IMR-90 (cell line): ENCODE measurements at regions not wholly inside any gene's neighbourhood (a gene's known extent, or its start where the extent isn't known, plus 50 kb on each side); places are given as distances from the start of the nearest gene placed in this dataset.

Experiments
- ATAC-seq: fragments of 200-7000 bp; cut with Tn5 transposase; 2 replicates; pipeline ENCODE4 v1.9.1; 2020; ENCODE audit warnings: low read depth, mild to moderate bottlenecking, moderate library complexity
- BruUV-seq: library from RNA; stranded (reverse); fragments of 400-500 nt; replicated peaks from 2 replicates; lab custom pipeline; 2021; lab: Mats Ljungman, UMichigan
- CTCF ChIA-PET: fragments of 300-600 bp; formaldehyde crosslinking; extraction: SDS; loops from one replicate; lab custom pipeline; 2021; ENCODE audit warnings: antibody characterized with exemption; lab: Yijun Ruan, JAX
- POLR2A ChIA-PET: fragments of 300-600 bp; sonication (Branson Sonifier 250); formaldehyde crosslinking; loops from one replicate; lab custom pipeline; 2022; ENCODE audit warnings: antibody characterized with exemption; ENCODE audit not compliant: unreplicated experiment; lab: Charles Lee
- DNase-seq: peaks from one replicate; pipeline ENCODE4 v3.0.0; 2013
- H2AFZ ChIP-seq: replicated peaks from 2 replicates; pipeline ENCODE3; 2013; ENCODE audit warnings: low read length, mild to moderate bottlenecking; ENCODE audit not compliant: poor library complexity
- H2AK5ac ChIP-seq: 2 replicates; pipeline ENCODE4 v1.6.1; 2013; ENCODE audit warnings: low read depth, low read length, inconsistent platforms
- H2AK9ac ChIP-seq: replicated peaks from 2 replicates; pipeline ENCODE3; 2013; ENCODE audit warnings: mild to moderate bottlenecking, low read depth, low read length, moderate library complexity; ENCODE audit not compliant: poor library complexity
- H2BK120ac ChIP-seq: 2 replicates; pipeline ENCODE4 v1.6.1; 2013; ENCODE audit warnings: low read depth, low read length, inconsistent platforms
- H2BK15ac ChIP-seq: 3 replicates; pipeline ENCODE4 v1.6.1; 2013; ENCODE audit warnings: low read depth, low read length, inconsistent platforms
- H2BK20ac ChIP-seq: 2 replicates; pipeline ENCODE4 v1.6.1; 2013; ENCODE audit warnings: low read depth, mild to moderate bottlenecking, inconsistent platforms, low read length, moderate library complexity
- H2BK5ac ChIP-seq: 2 replicates; pipeline ENCODE4 v1.6.1; 2013; ENCODE audit warnings: mild to moderate bottlenecking, low read depth, low read length, inconsistent platforms; ENCODE audit not compliant: poor library complexity, severe bottlenecking
- H3K14ac ChIP-seq: replicated peaks from 2 replicates; pipeline ENCODE4 v1.6.1; 2013; ENCODE audit warnings: low read depth, low read length, inconsistent platforms
- H3K18ac ChIP-seq: 2 replicates; pipeline ENCODE4 v1.6.1; 2013; ENCODE audit warnings: low read depth, low read length, control low read depth
- H3K23ac ChIP-seq: 2 replicates; pipeline ENCODE4 v1.6.1; 2013; ENCODE audit warnings: low read depth, low read length, inconsistent platforms
- H3K27ac ChIP-seq: 2 replicates; pipeline ENCODE4 v1.5.1; 2013; ENCODE audit warnings: mild to moderate bottlenecking, control low read depth, low read length; ENCODE audit not compliant: insufficient read depth
- H3K27me3 ChIP-seq: 2 replicates; pipeline ENCODE4 v1.6.1; 2013; ENCODE audit warnings: low read length; ENCODE audit not compliant: control insufficient read depth, insufficient read depth
- H3K36me3 ChIP-seq: 2 replicates; pipeline ENCODE4 v1.6.1; 2013; ENCODE audit warnings: low read length, mixed read lengths; ENCODE audit not compliant: control insufficient read depth, insufficient read depth
- H3K4ac ChIP-seq: 2 replicates; pipeline ENCODE4 v1.6.1; 2013; ENCODE audit warnings: low read depth, low read length, inconsistent platforms
- H3K4me1 ChIP-seq: 2 replicates; pipeline ENCODE4 v1.6.1; 2013; ENCODE audit warnings: low read length, mixed read lengths; ENCODE audit not compliant: control insufficient read depth, insufficient read depth
- H3K4me2 ChIP-seq: 2 replicates; pipeline ENCODE4 v1.6.1; 2013; ENCODE audit warnings: low read depth, mild to moderate bottlenecking, control low read depth, low read length, moderate library complexity
- H3K4me3 ChIP-seq: 2 replicates; pipeline ENCODE4 v1.5.1; 2013; ENCODE audit warnings: low read depth, mild to moderate bottlenecking, control low read depth, low read length, moderate library complexity; ENCODE audit not compliant: insufficient read depth
- H3K56ac ChIP-seq: 2 replicates; pipeline ENCODE4 v1.6.1; 2013; ENCODE audit warnings: low read length, inconsistent platforms; ENCODE audit not compliant: insufficient read depth; ENCODE audit errors: extremely low read depth
- H3K79me1 ChIP-seq, 2 experiments: 2 replicates each; pipeline ENCODE4 v1.6.1; 2013; ENCODE audit warnings: low read length in 2 of 2, inconsistent platforms in 1 of 2, low read depth in 1 of 2
- H3K9ac ChIP-seq: 2 replicates; pipeline ENCODE4 v1.6.1; 2013; ENCODE audit warnings: low read depth, low read length, control low read depth
- H3K9me1 ChIP-seq: 2 replicates; pipeline ENCODE4 v1.6.1; 2013; ENCODE audit warnings: low read length, inconsistent platforms; ENCODE audit not compliant: insufficient read depth
- H3K9me3 ChIP-seq: 2 replicates; pipeline ENCODE4 v1.6.1; 2013; ENCODE audit warnings: low read length; ENCODE audit not compliant: control insufficient read depth, insufficient read depth
- H4K20me1 ChIP-seq: 2 replicates; pipeline ENCODE4 v1.6.1; 2013; ENCODE audit warnings: low read length, inconsistent platforms; ENCODE audit not compliant: insufficient read depth
- H4K5ac ChIP-seq: 2 replicates; pipeline ENCODE4 v1.6.1; 2013; ENCODE audit warnings: mild to moderate bottlenecking, low read depth, low read length, control low read depth
- H4K8ac ChIP-seq, 2 experiments: 2 replicates each; pipeline ENCODE4 v1.6.1; 2013; ENCODE audit warnings: low read depth in 2 of 2, low read length in 2 of 2, control low read depth in 1 of 2, inconsistent platforms in 1 of 2
- H4K91ac ChIP-seq: 2 replicates; pipeline ENCODE4 v1.6.1; 2013; ENCODE audit warnings: low read depth, low read length, inconsistent platforms; ENCODE audit not compliant: insufficient read depth
- BHLHE40 ChIP-seq: fragments of 150-350 bp; IDR thresholded peaks from 2 replicates; pipeline ENCODE4 v1.6.1; 2016; ENCODE audit warnings: mild to moderate bottlenecking, low read depth, low read length
- CEBPB ChIP-seq: IDR thresholded peaks from 2 replicates; pipeline ENCODE4 v1.6.1; 2012; ENCODE audit warnings: low read depth, low read length, improper control_type of control experiment
- CHD1 ChIP-seq: IDR thresholded peaks from 2 replicates; pipeline ENCODE4 v1.6.1; 2012; ENCODE audit warnings: low read depth, low read length, improper control_type of control experiment
- FOS ChIP-seq: fragments of 150-350 bp; IDR thresholded peaks from 2 replicates; pipeline ENCODE4 v1.6.1; 2016; ENCODE audit warnings: low read depth, low read length
- MAFK ChIP-seq: IDR thresholded peaks from 2 replicates; pipeline ENCODE4 v1.6.1; 2012; ENCODE audit warnings: low read depth, low read length, improper control_type of control experiment
- MAZ ChIP-seq: IDR thresholded peaks from 2 replicates; pipeline ENCODE4 v1.6.1; 2012; ENCODE audit warnings: low read depth, mild to moderate bottlenecking, low read length, improper control_type of control experiment, moderate library complexity, borderline replicate concordance
- MXI1 ChIP-seq: IDR thresholded peaks from 2 replicates; pipeline ENCODE4 v1.6.1; 2012; ENCODE audit warnings: low read depth, mild to moderate bottlenecking, low read length, moderate library complexity, borderline replicate concordance
- NFE2L2 ChIP-seq: fragments of 150-350 bp; IDR thresholded peaks from 2 replicates; pipeline ENCODE4 v1.6.1; 2016; ENCODE audit warnings: low read depth, mild to moderate bottlenecking, low read length
- POLR2A ChIP-seq: IDR thresholded peaks from 2 replicates; pipeline ENCODE4 v1.6.1; 2012; ENCODE audit warnings: mild to moderate bottlenecking, low read depth, low read length
- RAD21 ChIP-seq: IDR thresholded peaks from 2 replicates; pipeline ENCODE4 v1.6.1; 2012; ENCODE audit warnings: low read length, improper control_type of control experiment
- RCOR1 ChIP-seq: IDR thresholded peaks from 2 replicates; pipeline ENCODE4 v1.6.1; 2012; ENCODE audit warnings: mild to moderate bottlenecking, low read length, improper control_type of control experiment; ENCODE audit not compliant: insufficient replicate concordance
- RFX5 ChIP-seq: IDR thresholded peaks from 2 replicates; pipeline ENCODE4 v1.8.0; 2012; ENCODE audit warnings: low read depth, mild to moderate bottlenecking, low read length, moderate library complexity
- SMC3 ChIP-seq: fragments of 150-350 bp; IDR thresholded peaks from 2 replicates; pipeline ENCODE4 v1.6.1; 2016; ENCODE audit warnings: low read depth, mild to moderate bottlenecking, antibody characterized with exemption, low read length, moderate library complexity
- WGBS, 2 experiments: methylation state at CpG; one replicate each; pipeline versions ENCODE4 v1.1.5 to v1.1.7; 2013; ENCODE audit warnings: missing lambda C conversion rate in 2 of 2; ENCODE audit not compliant: insufficient read length in 1 of 2; ENCODE audit errors: extremely low coverage in 2 of 2; 5-methylcytosine and 5-hydroxymethylcytosine counted together
- dilution Hi-C: fragments of 300-500 bp; cut with HindIII; formaldehyde crosslinking; loops from one replicate; pipeline ENCODE4 v1.14.3; 2018; ENCODE audit warnings: low sequenced_read_pairs; ENCODE audit not compliant: unreplicated experiment
- in situ Hi-C: fragments of 300-500 bp; cut with MboI; formaldehyde crosslinking; loops from 3 replicates; pipeline ENCODE4 v1.14.3; 2019; ENCODE audit warnings: low sequenced_read_pairs, inconsistent platforms, mixed read lengths
- intact Hi-C: fragments of 100-400 bp; cut with micrococcal nuclease; formaldehyde crosslinking; loops from 2 replicates; pipeline ENCODE4 v1.10.0; 2022
- TF ChIP-seq, protein P1 (sequence below): conservative IDR thresholded peaks from 2 replicates; pipeline ENCODE4 v1.5.1; 2012; ENCODE audit warnings: mild to moderate bottlenecking, low read depth, low read length, improper control_type of control experiment
- TF ChIP-seq, protein P2 (sequence below): fragments of 150-350 bp; IDR thresholded peaks from 2 replicates; pipeline ENCODE4 v1.6.1; 2016; ENCODE audit warnings: low read depth, mild to moderate bottlenecking, low read length, moderate library complexity, borderline replicate concordance
- TF ChIP-seq, protein P3 (sequence below): fragments of 150-350 bp; IDR thresholded peaks from 2 replicates; pipeline ENCODE4 v1.6.1; 2017; ENCODE audit warnings: mild to moderate bottlenecking, antibody characterized with exemption, low read length, low read depth

DNA sequence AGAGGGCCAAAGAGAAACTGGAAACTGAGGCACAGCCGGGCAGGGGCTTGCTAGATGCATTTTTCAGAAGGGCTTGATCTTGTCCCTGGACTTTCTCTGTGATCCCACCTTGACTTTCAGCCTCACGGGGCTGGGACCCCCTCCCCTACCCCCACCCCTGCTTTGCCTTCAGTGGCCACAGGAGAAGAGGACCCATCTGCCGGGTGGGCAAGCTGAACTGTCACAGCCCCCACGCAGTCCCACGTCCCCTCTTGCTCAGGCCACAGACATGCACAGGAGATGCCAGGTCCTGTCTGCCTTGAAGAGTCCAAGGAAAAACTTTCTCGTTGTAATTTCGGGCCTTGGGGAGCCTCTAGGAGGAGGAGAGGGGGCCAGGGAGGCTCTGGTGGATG lies 158.9 kb downstream of the KIF26A start:
- no peaks in the 10 kb centered on the region for H4K20me1 ChIP-seq
- H3K4ac ChIP-seq: no peak overlapping the region
- H4K91ac ChIP-seq: no peak overlapping the region
- no peak overlapping the region for H2BK120ac ChIP-seq
- no peak overlapping the region for H3K4me3 ChIP-seq
- in situ Hi-C loops (no loop called here), intact Hi-C loops (no loop called here), dilution Hi-C loops (no loop called here)
- peaks cover 62% of the 10 kb centered on the region for H3K9me3 ChIP-seq
- H2AK9ac ChIP-seq: no peak overlapping the region
- TF ChIP-seq, protein P1, sequence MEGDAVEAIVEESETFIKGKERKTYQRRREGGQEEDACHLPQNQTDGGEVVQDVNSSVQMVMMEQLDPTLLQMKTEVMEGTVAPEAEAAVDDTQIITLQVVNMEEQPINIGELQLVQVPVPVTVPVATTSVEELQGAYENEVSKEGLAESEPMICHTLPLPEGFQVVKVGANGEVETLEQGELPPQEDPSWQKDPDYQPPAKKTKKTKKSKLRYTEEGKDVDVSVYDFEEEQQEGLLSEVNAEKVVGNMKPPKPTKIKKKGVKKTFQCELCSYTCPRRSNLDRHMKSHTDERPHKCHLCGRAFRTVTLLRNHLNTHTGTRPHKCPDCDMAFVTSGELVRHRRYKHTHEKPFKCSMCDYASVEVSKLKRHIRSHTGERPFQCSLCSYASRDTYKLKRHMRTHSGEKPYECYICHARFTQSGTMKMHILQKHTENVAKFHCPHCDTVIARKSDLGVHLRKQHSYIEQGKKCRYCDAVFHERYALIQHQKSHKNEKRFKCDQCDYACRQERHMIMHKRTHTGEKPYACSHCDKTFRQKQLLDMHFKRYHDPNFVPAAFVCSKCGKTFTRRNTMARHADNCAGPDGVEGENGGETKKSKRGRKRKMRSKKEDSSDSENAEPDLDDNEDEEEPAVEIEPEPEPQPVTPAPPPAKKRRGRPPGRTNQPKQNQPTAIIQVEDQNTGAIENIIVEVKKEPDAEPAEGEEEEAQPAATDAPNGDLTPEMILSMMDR: no peak
- TF ChIP-seq MAFK (no peak), CEBPB (no peak), POLR2A (no peak), NFE2L2 (no peak), RFX5 (no peak), CHD1 (no peak), RCOR1 (no peak), MXI1 (no peak), BHLHE40 (no peak), RAD21 (no peak), SMC3 (no peak), MAZ (no peak), FOS (no peak)
- TF ChIP-seq, protein P2, sequence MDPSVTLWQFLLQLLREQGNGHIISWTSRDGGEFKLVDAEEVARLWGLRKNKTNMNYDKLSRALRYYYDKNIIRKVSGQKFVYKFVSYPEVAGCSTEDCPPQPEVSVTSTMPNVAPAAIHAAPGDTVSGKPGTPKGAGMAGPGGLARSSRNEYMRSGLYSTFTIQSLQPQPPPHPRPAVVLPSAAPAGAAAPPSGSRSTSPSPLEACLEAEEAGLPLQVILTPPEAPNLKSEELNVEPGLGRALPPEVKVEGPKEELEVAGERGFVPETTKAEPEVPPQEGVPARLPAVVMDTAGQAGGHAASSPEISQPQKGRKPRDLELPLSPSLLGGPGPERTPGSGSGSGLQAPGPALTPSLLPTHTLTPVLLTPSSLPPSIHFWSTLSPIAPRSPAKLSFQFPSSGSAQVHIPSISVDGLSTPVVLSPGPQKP: no peak
- TF ChIP-seq, protein P3, sequence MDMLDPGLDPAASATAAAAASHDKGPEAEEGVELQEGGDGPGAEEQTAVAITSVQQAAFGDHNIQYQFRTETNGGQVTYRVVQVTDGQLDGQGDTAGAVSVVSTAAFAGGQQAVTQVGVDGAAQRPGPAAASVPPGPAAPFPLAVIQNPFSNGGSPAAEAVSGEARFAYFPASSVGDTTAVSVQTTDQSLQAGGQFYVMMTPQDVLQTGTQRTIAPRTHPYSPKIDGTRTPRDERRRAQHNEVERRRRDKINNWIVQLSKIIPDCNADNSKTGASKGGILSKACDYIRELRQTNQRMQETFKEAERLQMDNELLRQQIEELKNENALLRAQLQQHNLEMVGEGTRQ: no peak
- no peak overlapping the region for H2BK15ac ChIP-seq
- no peak overlapping the region for H2AK5ac ChIP-seq
- no peak overlapping the region for H2BK5ac ChIP-seq
- no peaks in the 10 kb centered on the region for H3K36me3 ChIP-seq
- H3K27me3 ChIP-seq: no peaks in the 10 kb centered on the region
- H3K9ac ChIP-seq: no peak overlapping the region
- H2AFZ ChIP-seq: no peak overlapping the region
- H3K56ac ChIP-seq: no peak overlapping the region
- no CpG with 5 or more reads among the region's 7 CpGs for WGBS, 2 experiments
- no peaks in the 10 kb centered on the region for H3K4me1 ChIP-seq
- no peak overlapping the region for H3K18ac ChIP-seq
- no peak overlapping the region for H2BK20ac ChIP-seq
- H3K9me1 ChIP-seq: no peaks in the 10 kb centered on the region
- H3K14ac ChIP-seq: no peak overlapping the region
- ChIA-PET CTCF (no interaction called here), POLR2A (no interaction called here)
- ATAC-seq (no peak), DNase-seq (no peak)
- no peak overlapping the region for H3K27ac ChIP-seq
- BruUV-seq: no TSS peak
- no peak overlapping the region for H4K8ac ChIP-seq
- no peak overlapping the region for H4K5ac ChIP-seq
- H3K23ac ChIP-seq: no peak overlapping the region
- H3K79me1 ChIP-seq: no peaks in the 10 kb centered on the region
- no peak overlapping the region for H3K4me2 ChIP-seq
